BJ (cell line): ENCODE measurements at regions not wholly inside any gene's neighbourhood (a gene's known extent, or its start where the extent isn't known, plus 50 kb on each side); places are given as distances from the start of the nearest gene placed in this dataset.
A peak's percentile ranks its signal among the peaks of the same experiment; 100 is the strongest.

Experiments
- CTCF ChIA-PET: fragments of 350-600 bp; formaldehyde crosslinking; extraction: SDS; loops from one replicate; lab custom pipeline; 2021; ENCODE audit warnings: antibody characterized with exemption, inconsistent platforms; lab: Yijun Ruan, JAX
- POLR2A ChIA-PET: fragments of 300-600 bp; sonication (Branson Sonifier 250); formaldehyde crosslinking; extraction: SDS; loops from one replicate; lab custom pipeline; 2021; ENCODE audit warnings: antibody characterized with exemption; lab: Charles Lee
- DNase-seq: peaks from one replicate; pipeline ENCODE4 v3.0.0-alpha.2; 2011; ENCODE audit warnings: low read depth
- H3K27me3 ChIP-seq: 2 replicates; pipeline ENCODE4 v1.6.0; 2011; ENCODE audit warnings: low read length; ENCODE audit not compliant: control insufficient read depth, insufficient read depth
- H3K36me3 ChIP-seq: 2 replicates; pipeline ENCODE4 v1.5.1; 2011; ENCODE audit warnings: low read length; ENCODE audit not compliant: control insufficient read depth, insufficient read depth
- H3K4me3 ChIP-seq: 2 replicates; pipeline ENCODE4 v1.5.1; 2011; ENCODE audit warnings: low read depth, mild to moderate bottlenecking, control low read depth, low read length
- TF ChIP-seq, protein P1 (sequence below): IDR thresholded peaks from 2 replicates; pipeline ENCODE4 v1.5.1; 2011; ENCODE audit warnings: low read depth, mild to moderate bottlenecking, control low read depth, inconsistent platforms, low read length, moderate library complexity; ENCODE audit not compliant: insufficient read depth

DNA sequence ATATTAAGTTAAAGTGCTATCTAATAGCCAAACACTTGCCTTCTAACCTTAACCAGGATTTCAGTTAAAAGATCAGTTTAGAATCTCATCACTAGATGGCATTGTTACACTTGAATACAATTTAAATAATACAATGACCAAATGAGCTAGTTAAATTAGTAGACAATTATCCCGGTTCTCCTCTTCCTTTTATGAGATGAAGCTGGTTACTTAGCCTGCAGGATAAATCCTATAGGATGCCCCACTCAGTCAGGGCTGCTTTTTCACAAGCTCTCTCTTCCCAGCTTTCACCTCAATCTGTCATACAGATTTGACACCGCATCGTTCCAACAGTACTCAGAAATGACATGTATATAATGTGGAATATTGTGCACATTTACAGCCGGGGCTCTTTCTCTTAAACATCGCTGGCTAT lies 678.8 kb downstream of the KCNJ3 start:
- POLR2A ChIA-PET: no interaction called here
- TF ChIP-seq, protein P1, sequence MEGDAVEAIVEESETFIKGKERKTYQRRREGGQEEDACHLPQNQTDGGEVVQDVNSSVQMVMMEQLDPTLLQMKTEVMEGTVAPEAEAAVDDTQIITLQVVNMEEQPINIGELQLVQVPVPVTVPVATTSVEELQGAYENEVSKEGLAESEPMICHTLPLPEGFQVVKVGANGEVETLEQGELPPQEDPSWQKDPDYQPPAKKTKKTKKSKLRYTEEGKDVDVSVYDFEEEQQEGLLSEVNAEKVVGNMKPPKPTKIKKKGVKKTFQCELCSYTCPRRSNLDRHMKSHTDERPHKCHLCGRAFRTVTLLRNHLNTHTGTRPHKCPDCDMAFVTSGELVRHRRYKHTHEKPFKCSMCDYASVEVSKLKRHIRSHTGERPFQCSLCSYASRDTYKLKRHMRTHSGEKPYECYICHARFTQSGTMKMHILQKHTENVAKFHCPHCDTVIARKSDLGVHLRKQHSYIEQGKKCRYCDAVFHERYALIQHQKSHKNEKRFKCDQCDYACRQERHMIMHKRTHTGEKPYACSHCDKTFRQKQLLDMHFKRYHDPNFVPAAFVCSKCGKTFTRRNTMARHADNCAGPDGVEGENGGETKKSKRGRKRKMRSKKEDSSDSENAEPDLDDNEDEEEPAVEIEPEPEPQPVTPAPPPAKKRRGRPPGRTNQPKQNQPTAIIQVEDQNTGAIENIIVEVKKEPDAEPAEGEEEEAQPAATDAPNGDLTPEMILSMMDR: peak; percentile 31; the same call in 1 of the 2 replicates
- Histone ChIP-seq H3K4me3 (no peak overlapping the region), H3K27me3 (no peaks in the 10 kb centered on the region), H3K36me3 (no peaks in the 10 kb centered on the region)
- CTCF ChIA-PET: interaction anchor here (0.6 to 1.3 kb wide), 7 partner anchors 9 to 1959 kb away, joined by 3 to 4 read pairs (median 4); no protein-coding TSS in a partner anchor
- DNase-seq: no peak

DNA sequence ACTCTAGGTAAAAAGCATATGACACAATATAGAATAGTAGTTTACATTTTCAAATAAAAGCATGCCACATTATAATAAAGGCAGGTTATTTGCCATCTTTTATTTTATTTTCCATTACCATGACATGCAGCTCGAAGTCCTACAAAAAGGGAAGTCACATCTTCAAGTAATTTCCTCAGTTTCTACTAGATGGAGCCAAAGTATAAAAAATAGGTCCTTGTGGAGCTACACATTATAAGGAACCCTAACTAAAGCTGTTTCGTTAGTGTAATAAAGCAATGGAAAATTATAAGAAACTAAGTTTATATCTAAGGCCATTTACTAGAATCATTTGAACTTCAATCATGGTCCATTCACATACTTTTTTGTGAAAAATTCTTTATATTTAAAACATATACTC lies 674.5 kb downstream of the KCNJ3 start:
- no peak for DNase-seq
- Histone ChIP-seq H3K4me3 (no peak overlapping the region), H3K36me3 (no peaks in the 10 kb centered on the region), H3K27me3 (no peaks in the 10 kb centered on the region)
- TF ChIP-seq, protein P1: no peak
- ChIA-PET POLR2A (no interaction called here), CTCF (no interaction called here)

DNA sequence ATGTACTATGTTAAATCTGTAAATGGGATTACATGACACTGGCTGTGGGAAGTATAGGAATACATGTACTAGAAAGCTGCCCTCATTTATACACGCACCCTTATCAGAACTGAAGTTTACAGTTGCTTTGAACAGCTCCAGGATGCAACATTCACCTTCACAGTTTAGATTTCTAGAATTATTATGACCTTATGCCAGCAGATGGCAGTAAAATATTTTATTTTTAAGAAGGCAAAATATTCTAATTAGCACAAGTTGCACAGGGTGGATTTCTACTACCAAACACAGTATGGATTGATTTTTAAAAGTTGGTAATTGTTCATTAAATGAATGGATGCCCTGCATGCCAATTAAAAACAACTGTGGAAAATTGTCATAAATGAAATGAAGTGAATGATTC lies 670.4 kb downstream of the KCNJ3 start:
- H3K36me3 ChIP-seq: no peaks in the 10 kb centered on the region
- H3K27me3 ChIP-seq: no peaks in the 10 kb centered on the region
- TF ChIP-seq, protein P1: 0 out of 2 replicates have a peak, but pooled peaks have one; percentile 14
- CTCF ChIA-PET: interaction anchor here (0.6 to 1.4 kb wide), 4 partner anchors 8 to 1825 kb away, joined by 3 to 4 read pairs (median 4); no protein-coding TSS in a partner anchor
- DNase-seq: no peak
- no peak overlapping the region for H3K4me3 ChIP-seq
- POLR2A ChIA-PET: no interaction called here

DNA sequence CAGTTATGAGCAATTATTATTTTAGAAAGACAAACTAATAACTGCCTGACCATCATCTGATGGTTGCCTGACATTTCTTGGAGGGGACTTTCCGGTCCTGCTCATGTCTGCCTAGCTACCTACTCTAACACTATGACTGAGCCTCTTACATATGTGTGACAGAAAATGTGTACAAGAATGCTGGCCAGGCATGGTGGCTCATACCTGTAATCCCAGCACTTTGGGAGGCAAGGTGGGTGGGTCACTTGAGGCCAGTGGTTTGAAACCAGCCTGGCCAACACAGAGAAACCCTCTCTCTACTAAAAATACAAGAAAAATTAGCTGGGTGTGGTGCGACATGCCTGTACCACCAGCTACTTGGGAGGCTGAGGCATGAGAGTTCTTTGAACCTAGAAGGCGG lies 666.3 kb downstream of the KCNJ3 start:
- Histone ChIP-seq H3K4me3 (no peak overlapping the region), H3K27me3 (no peaks in the 10 kb centered on the region), H3K36me3 (no peaks in the 10 kb centered on the region)
- ChIA-PET CTCF (no interaction called here), POLR2A (no interaction called here)
- TF ChIP-seq, protein P1: no peak
- no peak for DNase-seq

DNA sequence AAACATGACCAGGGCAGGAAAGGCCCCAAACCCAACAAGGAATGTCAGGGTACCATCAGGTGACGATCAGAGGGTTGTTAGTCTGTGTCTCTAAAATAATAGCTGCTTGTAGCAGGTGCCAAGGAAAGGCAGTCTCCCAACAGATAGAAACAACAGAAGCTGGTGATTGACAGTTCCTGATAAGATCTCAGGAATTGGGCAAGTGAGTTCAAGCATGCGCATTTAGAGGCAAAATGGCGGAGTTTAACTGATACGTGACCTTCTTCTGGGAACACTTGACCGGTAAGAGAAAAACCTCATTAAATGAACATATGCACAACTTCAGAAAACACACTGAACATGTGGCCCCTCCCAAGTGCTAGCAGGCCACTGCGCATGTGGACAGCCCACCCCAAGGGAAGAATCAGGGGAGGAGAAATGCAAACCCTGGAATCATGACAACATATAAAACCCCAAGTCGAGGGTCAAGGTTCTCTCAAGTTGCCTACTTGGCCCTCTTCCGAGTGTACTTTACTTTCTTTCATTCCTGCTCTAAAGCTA lies 664.9 kb downstream of the KCNJ3 start:
- no peak for DNase-seq
- POLR2A ChIA-PET: no interaction called here
- H3K27me3 ChIP-seq: no peaks in the 10 kb centered on the region
- CTCF ChIA-PET: no interaction called here
- TF ChIP-seq, protein P1: no peak
- no peak overlapping the region for H3K4me3 ChIP-seq
- no peaks in the 10 kb centered on the region for H3K36me3 ChIP-seq
